ENCODE measurements at regions not wholly inside any gene's neighbourhood (a gene's known extent, or its start where the extent isn't known, plus 50 kb on each side); places are given as distances from the start of the nearest gene placed in this dataset.

DNA sequence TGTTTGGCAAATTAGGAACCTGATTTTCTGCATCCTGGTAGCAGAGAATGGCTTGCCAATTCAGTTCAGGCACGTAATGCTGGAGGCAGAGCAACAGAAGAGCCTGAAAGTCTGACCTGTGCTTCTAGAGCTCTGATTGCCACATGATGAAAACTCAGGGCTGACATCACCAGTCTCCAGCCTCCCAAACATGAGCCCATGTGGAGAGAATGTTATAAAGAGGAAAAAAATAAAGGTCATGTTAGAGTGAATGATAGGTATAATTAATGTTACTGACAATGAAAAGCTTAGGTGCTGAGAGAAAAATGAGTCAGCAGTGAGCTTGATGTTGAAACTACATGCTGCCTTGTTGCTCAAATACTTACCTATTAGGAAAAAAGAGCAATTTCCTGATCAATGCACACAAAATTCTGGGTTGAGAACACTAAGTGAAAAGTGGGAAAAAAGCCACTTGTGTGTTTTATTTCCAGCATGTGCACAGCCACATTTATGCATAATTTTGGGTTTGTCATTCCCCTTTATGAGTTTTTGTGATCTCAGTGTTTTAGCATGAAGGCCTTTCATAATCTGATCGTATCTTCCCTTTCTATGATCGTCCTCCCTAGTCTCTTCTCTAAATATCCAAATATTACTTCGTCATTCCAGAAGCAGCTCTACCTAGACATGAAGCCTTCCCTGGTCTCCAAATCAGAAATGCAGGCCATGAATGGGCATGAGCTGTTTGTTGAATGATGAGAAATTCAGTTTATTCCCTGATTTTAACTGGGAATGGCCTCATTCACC is 113.3 kb upstream of the CPEB2 start:
- H3K27me3 Mint-ChIP-seq (ENCODE audit: low read depth in 2 of 2), result no peaks in the 10 kb centered on the region

DNA sequence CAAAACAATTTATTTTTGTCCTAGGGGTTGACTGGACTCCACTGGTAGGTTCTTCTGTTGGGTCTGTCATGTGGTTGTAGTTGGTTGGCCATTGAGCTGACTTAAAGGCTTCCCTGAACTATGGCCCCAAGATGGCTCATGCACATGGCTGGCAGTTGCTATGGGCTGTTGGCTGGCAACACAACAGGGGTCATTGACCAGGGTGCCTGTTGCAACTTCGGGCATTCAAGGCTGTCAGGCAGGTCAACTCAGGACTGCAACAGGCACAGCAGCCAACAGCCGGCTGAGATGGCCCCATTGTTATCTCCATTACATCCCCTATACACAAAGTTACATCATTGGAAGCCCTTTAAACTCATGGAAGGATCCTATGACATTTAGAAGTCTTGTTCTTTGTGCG is 109.7 kb upstream of the CPEB2 start:
- intact Hi-C loops (cut with micrococcal nuclease), result no loop called here
- Histone ChIP-seq H3K9me3 (ENCODE audit: control insufficient read depth, insufficient read depth, low read length) (no peaks in the 10 kb centered on the region), H3K4me1 (ENCODE audit: control insufficient read depth, insufficient read depth, low read length) (no peaks in the 10 kb centered on the region), H3K4me3 (ENCODE audit: low read length) (no peak overlapping the region), H3K27me3 (ENCODE audit: control insufficient read depth, insufficient read depth, low read length) (no peaks in the 10 kb centered on the region), H3K36me3 (ENCODE audit: control insufficient read depth, insufficient read depth, low read length) (no peaks in the 10 kb centered on the region), H3K27ac (ENCODE audit: low read length) (no peak overlapping the region)
- H3K9me3 Mint-ChIP-seq, result peaks cover 0 to 2% of the 10 kb centered on the region in 2 donors
- peaks cover 0 to 17% of the 10 kb centered on the region in 2 donors for H3K27me3 Mint-ChIP-seq (ENCODE audit: low read depth in 2 of 2)
- DNase-seq (no peak), ATAC-seq (no peak)
- 99% methylated on average over 3 of the region's 3 CpGs for WGBS (ENCODE audit: insufficient coverage)
- H3K27ac Mint-ChIP-seq, result no peak overlapping the region
- H3K4me3 Mint-ChIP-seq, result no peak overlapping the region
- H3K4me1 Mint-ChIP-seq, result no peaks in the 10 kb centered on the region
- TF ChIP-seq, protein P1, sequence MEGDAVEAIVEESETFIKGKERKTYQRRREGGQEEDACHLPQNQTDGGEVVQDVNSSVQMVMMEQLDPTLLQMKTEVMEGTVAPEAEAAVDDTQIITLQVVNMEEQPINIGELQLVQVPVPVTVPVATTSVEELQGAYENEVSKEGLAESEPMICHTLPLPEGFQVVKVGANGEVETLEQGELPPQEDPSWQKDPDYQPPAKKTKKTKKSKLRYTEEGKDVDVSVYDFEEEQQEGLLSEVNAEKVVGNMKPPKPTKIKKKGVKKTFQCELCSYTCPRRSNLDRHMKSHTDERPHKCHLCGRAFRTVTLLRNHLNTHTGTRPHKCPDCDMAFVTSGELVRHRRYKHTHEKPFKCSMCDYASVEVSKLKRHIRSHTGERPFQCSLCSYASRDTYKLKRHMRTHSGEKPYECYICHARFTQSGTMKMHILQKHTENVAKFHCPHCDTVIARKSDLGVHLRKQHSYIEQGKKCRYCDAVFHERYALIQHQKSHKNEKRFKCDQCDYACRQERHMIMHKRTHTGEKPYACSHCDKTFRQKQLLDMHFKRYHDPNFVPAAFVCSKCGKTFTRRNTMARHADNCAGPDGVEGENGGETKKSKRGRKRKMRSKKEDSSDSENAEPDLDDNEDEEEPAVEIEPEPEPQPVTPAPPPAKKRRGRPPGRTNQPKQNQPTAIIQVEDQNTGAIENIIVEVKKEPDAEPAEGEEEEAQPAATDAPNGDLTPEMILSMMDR (IDR thresholded peaks at IDR 0.05), result no peak
- H3K36me3 Mint-ChIP-seq, result no peaks in the 10 kb centered on the region

More for the DNA sequence above, 113.3 kb upstream of the CPEB2 start:
- H3K4me3 Mint-ChIP-seq, result no peak overlapping the region
- H3K27ac Mint-ChIP-seq, result no peak overlapping the region
- Histone ChIP-seq H3K4me1 (ENCODE audit: control insufficient read depth, insufficient read depth, low read length) (no peaks in the 10 kb centered on the region), H3K36me3 (ENCODE audit: control insufficient read depth, insufficient read depth, low read length) (no peaks in the 10 kb centered on the region), H3K4me3 (ENCODE audit: low read length) (no peak overlapping the region), H3K27ac (ENCODE audit: low read length) (no peak overlapping the region), H3K9me3 (ENCODE audit: control insufficient read depth, insufficient read depth, low read length) (no peaks in the 10 kb centered on the region), H3K27me3 (ENCODE audit: control insufficient read depth, insufficient read depth, low read length) (no peaks in the 10 kb centered on the region)
- ATAC-seq (no peak), DNase-seq (no peak)
- peaks cover 0 to 2% of the 10 kb centered on the region in 2 donors for H3K9me3 Mint-ChIP-seq
- no peaks in the 10 kb centered on the region for H3K4me1 Mint-ChIP-seq
- TF ChIP-seq, protein P1 (IDR thresholded peaks at IDR 0.05), result no peak
- WGBS (ENCODE audit: insufficient coverage), result 96% methylated on average over 4 of the region's 4 CpGs
- intact Hi-C loops (cut with micrococcal nuclease), result no loop called here
- no peaks in the 10 kb centered on the region for H3K36me3 Mint-ChIP-seq

DNA sequence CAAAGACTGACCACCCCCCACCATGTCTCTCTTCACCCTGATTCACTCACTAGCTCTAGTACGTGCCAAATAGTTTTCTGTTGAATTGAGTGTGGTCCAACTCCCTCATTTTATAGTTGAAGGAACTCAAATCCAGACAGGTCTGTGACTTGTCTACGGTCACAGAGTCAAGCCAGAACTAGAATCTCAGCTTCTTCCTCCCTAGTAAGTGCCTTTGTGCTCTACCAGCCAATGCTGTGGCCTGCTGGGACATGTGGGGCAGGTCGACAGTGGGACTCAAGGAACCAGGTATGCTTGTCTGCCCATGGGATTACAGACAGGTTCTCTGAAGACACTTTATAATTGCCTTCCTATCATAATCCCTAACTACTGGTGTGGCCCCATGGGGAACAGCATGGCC is 108.6 kb upstream of the CPEB2 start:
- H3K4me3 Mint-ChIP-seq, result no peak overlapping the region
- TF ChIP-seq, protein P1 (IDR thresholded peaks at IDR 0.05), result no peak
- 90% methylated on average over 3 of the region's 3 CpGs for WGBS (ENCODE audit: insufficient coverage)
- H3K9me3 ChIP-seq (ENCODE audit: control insufficient read depth, insufficient read depth, low read length), result no peaks in the 10 kb centered on the region
- H3K27ac ChIP-seq (ENCODE audit: low read length), result no peak overlapping the region
- H3K27me3 Mint-ChIP-seq (ENCODE audit: low read depth in 2 of 2), result peaks cover 4 to 17% of the 10 kb centered on the region in 2 donors
- H3K36me3 Mint-ChIP-seq, result no peaks in the 10 kb centered on the region
- no peaks in the 10 kb centered on the region for H3K4me1 Mint-ChIP-seq
- DNase-seq, result no peak
- H3K27ac Mint-ChIP-seq, result no peak overlapping the region
- H3K4me3 ChIP-seq (ENCODE audit: low read length), result no peak overlapping the region
- H3K9me3 Mint-ChIP-seq, result peaks cover 0 to 2% of the 10 kb centered on the region in 2 donors
- H3K27me3 ChIP-seq (ENCODE audit: control insufficient read depth, insufficient read depth, low read length), result no peaks in the 10 kb centered on the region
- no peaks in the 10 kb centered on the region for H3K4me1 ChIP-seq (ENCODE audit: control insufficient read depth, insufficient read depth, low read length)
- H3K36me3 ChIP-seq (ENCODE audit: control insufficient read depth, insufficient read depth, low read length), result no peaks in the 10 kb centered on the region
- intact Hi-C loops (cut with micrococcal nuclease), result no loop called here
- no peak for ATAC-seq

All from natural killer cell (primary cell).